MCF 10A (cell line): ENCODE measurements at regions not wholly inside any gene's neighbourhood (a gene's known extent, or its start where the extent isn't known, plus 50 kb on each side); places are given as distances from the start of the nearest gene placed in this dataset.

Experiments used
- BruUV-seq: library from RNA; stranded (reverse); fragments of 400-500 nt; replicated peaks from 2 replicates; lab custom pipeline; 2021; lab: Mats Ljungman, UMichigan
- CTCF ChIA-PET: fragments of 300-600 bp; sonication (Branson Sonifier 250); formaldehyde crosslinking; extraction: SDS; loops from one replicate; lab custom pipeline; 2021; ENCODE audit warnings: antibody characterized with exemption, inconsistent platforms; lab: Yijun Ruan, JAX
- POLR2A ChIA-PET: fragments of 300-600, 350-650 bp; sonication (Branson Sonifier 250); formaldehyde crosslinking; extraction: SDS; loops from one replicate; lab custom pipeline; 2020; ENCODE audit warnings: antibody characterized with exemption, inconsistent platforms; lab: Yijun Ruan, JAX
- DNase-seq: peaks from one replicate; pipeline ENCODE4 v3.0.0-alpha.2; 2018; ENCODE audit not compliant: unreplicated experiment
- H3K27ac Mint-ChIP-seq: one replicate; pipeline ENCODE4 v1.8.0; 2022; ENCODE audit warnings: mild to moderate bottlenecking, low read depth, mixed read lengths; ENCODE audit not compliant: unreplicated experiment
- H3K27me3 Mint-ChIP-seq: one replicate; pipeline ENCODE4 v1.8.0; 2022; ENCODE audit warnings: mixed read lengths; ENCODE audit not compliant: insufficient read depth, unreplicated experiment
- H3K36me3 Mint-ChIP-seq: one replicate; pipeline ENCODE4 v1.8.0; 2022; ENCODE audit warnings: mild to moderate bottlenecking, moderate library complexity, mixed read lengths; ENCODE audit not compliant: insufficient read depth, unreplicated experiment
- H3K4me1 Mint-ChIP-seq: one replicate; pipeline ENCODE4 v1.8.0; 2022; ENCODE audit warnings: mixed read lengths; ENCODE audit not compliant: insufficient read depth, unreplicated experiment
- H3K4me3 Mint-ChIP-seq: one replicate; pipeline ENCODE4 v1.8.0; 2022; ENCODE audit warnings: mild to moderate bottlenecking, moderate library complexity, mixed read lengths; ENCODE audit not compliant: unreplicated experiment
- H3K9me3 Mint-ChIP-seq: one replicate; pipeline ENCODE4 v1.8.0; 2022; ENCODE audit warnings: mixed read lengths; ENCODE audit not compliant: unreplicated experiment
- intact Hi-C: fragments of 100-400 bp; cut with micrococcal nuclease; formaldehyde crosslinking; loops from 2 replicates; pipeline ENCODE4 v1.14.1; 2022
- TF ChIP-seq, protein P1 (sequence below): fragments of 200-600 bp; IDR thresholded peaks from one replicate; pipeline ENCODE4 v1.8.0; 2022; ENCODE audit warnings: antibody characterized with exemption, mild to moderate bottlenecking; ENCODE audit not compliant: unreplicated experiment

DNA sequence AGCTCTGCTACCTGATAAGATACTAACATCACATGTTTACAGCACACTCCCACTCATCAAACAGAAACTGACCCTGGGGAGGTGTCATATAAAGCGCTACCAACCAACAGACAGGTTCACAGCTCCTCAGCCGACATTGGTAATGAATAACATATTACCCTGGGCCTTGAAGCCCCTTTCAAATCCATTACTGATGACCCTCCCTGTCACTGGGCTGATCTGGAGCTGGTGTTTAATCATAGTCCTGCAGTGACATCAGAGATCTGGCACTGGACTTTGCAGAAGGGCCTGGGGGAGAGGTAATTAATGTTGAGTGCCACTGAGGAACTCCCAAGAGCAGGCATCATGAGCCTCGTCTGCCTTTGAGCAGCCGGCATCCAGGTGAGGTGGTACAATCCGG, 306.5 kb upstream of the NFE2L3 start:
- no peak overlapping the region for H3K4me3 Mint-ChIP-seq
- no peak overlapping the region for H3K27ac Mint-ChIP-seq
- no peak for DNase-seq
- TF ChIP-seq, protein P1, sequence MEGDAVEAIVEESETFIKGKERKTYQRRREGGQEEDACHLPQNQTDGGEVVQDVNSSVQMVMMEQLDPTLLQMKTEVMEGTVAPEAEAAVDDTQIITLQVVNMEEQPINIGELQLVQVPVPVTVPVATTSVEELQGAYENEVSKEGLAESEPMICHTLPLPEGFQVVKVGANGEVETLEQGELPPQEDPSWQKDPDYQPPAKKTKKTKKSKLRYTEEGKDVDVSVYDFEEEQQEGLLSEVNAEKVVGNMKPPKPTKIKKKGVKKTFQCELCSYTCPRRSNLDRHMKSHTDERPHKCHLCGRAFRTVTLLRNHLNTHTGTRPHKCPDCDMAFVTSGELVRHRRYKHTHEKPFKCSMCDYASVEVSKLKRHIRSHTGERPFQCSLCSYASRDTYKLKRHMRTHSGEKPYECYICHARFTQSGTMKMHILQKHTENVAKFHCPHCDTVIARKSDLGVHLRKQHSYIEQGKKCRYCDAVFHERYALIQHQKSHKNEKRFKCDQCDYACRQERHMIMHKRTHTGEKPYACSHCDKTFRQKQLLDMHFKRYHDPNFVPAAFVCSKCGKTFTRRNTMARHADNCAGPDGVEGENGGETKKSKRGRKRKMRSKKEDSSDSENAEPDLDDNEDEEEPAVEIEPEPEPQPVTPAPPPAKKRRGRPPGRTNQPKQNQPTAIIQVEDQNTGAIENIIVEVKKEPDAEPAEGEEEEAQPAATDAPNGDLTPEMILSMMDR: no peak
- intact Hi-C loops: no loop called here
- ChIA-PET CTCF (interaction anchor here (2.7 to 9.7 kb wide), 2 partner anchors 280 to 586 kb away, joined by 11 to 85 read pairs; no protein-coding TSS in a partner anchor), POLR2A (interaction anchor here (1.5 kb wide), 1 partner anchor 125 kb away, joined by 3 read pairs; no protein-coding TSS in a partner anchor)
- H3K9me3 Mint-ChIP-seq: no peaks in the 10 kb centered on the region
- peaks cover 19% of the 10 kb centered on the region for H3K4me1 Mint-ChIP-seq
- no peaks in the 10 kb centered on the region for H3K36me3 Mint-ChIP-seq
- no peaks in the 10 kb centered on the region for H3K27me3 Mint-ChIP-seq
- BruUV-seq: no TSS peak

DNA sequence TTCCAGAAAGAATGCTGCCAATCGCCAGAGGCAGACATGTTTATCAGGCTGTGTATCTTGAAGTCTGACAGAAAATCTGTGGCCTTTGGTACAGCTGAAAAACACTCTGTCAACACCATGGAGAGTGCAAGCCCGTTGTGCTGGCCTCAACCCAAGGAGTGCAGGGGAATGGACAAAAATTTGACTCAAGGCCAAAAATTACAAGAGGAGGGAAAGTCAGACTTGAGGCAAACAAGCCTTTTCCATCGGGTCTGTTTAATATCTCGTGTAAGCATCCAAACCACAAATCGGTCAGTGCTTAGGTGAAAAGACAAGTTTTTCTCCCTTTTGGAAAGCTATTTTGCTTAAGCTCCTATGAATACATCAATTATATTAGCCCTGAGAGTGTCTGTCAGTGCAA, 305.3 kb upstream of the NFE2L3 start:
- DNase-seq: peak; percentile 74
- POLR2A ChIA-PET: interaction anchor here (1.0 to 1.5 kb wide), 3 partner anchors 126 to 177 kb away, joined by 3 read pairs; no protein-coding TSS in a partner anchor
- no peak overlapping the region for H3K27ac Mint-ChIP-seq
- peaks cover 6% of the 10 kb centered on the region for H3K27me3 Mint-ChIP-seq
- no peaks in the 10 kb centered on the region for H3K36me3 Mint-ChIP-seq
- no TSS peak for BruUV-seq
- TF ChIP-seq, protein P1: no peak
- CTCF ChIA-PET: interaction anchor here (0.7 to 9.7 kb wide), 6 partner anchors 8 to 455 kb away, joined by 3 to 85 read pairs (median 4); no protein-coding TSS in a partner anchor
- H3K4me1 Mint-ChIP-seq: peaks cover 22% of the 10 kb centered on the region
- intact Hi-C loops: no loop called here
- H3K4me3 Mint-ChIP-seq: no peak overlapping the region
- H3K9me3 Mint-ChIP-seq: no peaks in the 10 kb centered on the region

DNA sequence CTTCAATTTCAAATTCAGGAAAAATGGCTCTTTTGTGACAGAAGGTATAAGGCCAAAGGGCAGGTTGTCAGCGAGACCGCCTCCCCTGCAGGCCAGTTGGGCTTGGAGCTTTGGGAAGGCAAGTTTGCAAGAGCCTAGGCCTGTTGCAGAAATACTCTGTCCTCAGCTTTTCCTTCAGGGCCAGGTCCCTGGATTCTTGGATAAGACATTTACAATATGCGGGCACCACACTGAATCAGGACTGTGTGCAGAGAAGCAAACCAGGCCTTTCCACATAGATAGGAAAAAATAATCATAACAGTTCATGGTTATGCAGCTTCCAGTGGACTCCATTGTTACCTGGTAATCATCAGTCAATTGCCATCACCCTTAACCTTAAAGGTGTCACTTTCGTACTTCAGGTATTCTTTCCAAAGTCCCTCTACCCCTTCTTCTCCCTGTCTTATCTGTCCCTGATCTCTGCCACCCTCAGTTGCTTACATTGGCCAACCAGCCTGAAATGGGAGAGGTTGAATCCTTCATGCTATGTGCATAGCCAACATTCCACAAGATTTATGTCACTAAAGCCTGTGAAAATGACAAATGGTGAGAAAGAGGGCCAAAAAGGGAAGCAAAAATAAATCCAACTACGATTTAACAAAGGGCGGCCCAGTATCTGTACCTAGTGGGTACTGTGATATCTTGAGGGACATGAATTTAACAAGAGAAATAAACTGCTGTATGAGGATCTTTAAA, 304.5 kb upstream of the NFE2L3 start:
- Mint-ChIP-seq H3K4me1 (peaks cover 25% of the 10 kb centered on the region), H3K4me3 (no peak overlapping the region)
- POLR2A ChIA-PET: interaction anchor here (1.0 to 1.3 kb wide), 3 partner anchors 125 to 178 kb away, joined by 3 read pairs; no protein-coding TSS in a partner anchor

More for the DNA sequence above, 304.5 kb upstream of the NFE2L3 start:
- H3K36me3 Mint-ChIP-seq: no peaks in the 10 kb centered on the region
- peaks cover 11% of the 10 kb centered on the region for H3K27me3 Mint-ChIP-seq
- TF ChIP-seq, protein P1: no peak
- BruUV-seq: no TSS peak
- no peak overlapping the region for H3K27ac Mint-ChIP-seq
- DNase-seq: peak; percentile 21
- intact Hi-C loops: no loop called here
- CTCF ChIA-PET: interaction anchor here (0.6 to 9.7 kb wide), 10 partner anchors 9 to 589 kb away, joined by 3 to 93 read pairs (median 4); no protein-coding TSS in a partner anchor
- no peaks in the 10 kb centered on the region for H3K9me3 Mint-ChIP-seq
